GM12891 (cell line): ENCODE measurements at regions not wholly inside any gene's neighbourhood (a gene's known extent, or its start where the extent isn't known, plus 50 kb on each side); places are given as distances from the start of the nearest gene placed in this dataset.

ENCODE experiments used
- POLR2A ChIP-seq: IDR thresholded peaks from 2 replicates; pipeline ENCODE4 v1.6.1; 2011; ENCODE audit warnings: low read depth, low read length, control low read depth
- POLR2AphosphoS5 ChIP-seq: IDR thresholded peaks from 2 replicates; pipeline ENCODE4 v1.6.1; 2011; ENCODE audit warnings: low read depth, low read length, control low read depth
- SPI1 ChIP-seq: IDR thresholded peaks from 2 replicates; pipeline ENCODE4 v1.6.1; 2011; ENCODE audit warnings: low read depth, low read length, control low read depth

GRCh38 chr5:63247651-63248050, 669.0 kb downstream of the LRRC70 start:
- TF ChIP-seq POLR2A (no peak), POLR2AphosphoS5 (no peak), SPI1 (no peak)
